NB4 (cell line): ENCODE measurements at regions not wholly inside any gene's neighbourhood (a gene's known extent, or its start where the extent isn't known, plus 50 kb on each side); places are given as distances from the start of the nearest gene placed in this dataset.

Experiments used
- DNase-seq: peaks from one replicate; pipeline ENCODE4 v3.0.0; 2010; ENCODE audit warnings: low read depth
- H3K4me3 ChIP-seq: one replicate; pipeline ENCODE4 v1.5.1; 2011; ENCODE audit warnings: mild to moderate bottlenecking, low read depth, low read length, moderate library complexity
- MYC ChIP-seq: IDR thresholded peaks from 2 replicates; pipeline ENCODE4 v1.6.1; 2011; ENCODE audit warnings: low read depth, low read length
- POLR2A ChIP-seq: IDR thresholded peaks from 2 replicates; pipeline ENCODE4 v1.6.1; 2011; ENCODE audit warnings: mild to moderate bottlenecking; ENCODE audit not compliant: insufficient read length; ENCODE audit errors: extremely low read depth
- TF ChIP-seq, protein P1 (sequence below): IDR thresholded peaks from one replicate; pipeline ENCODE4 v1.5.1; 2012; ENCODE audit warnings: low read depth, low read length
- TF ChIP-seq, protein P2 (sequence below): IDR thresholded peaks from 2 replicates; pipeline ENCODE4 v1.6.1; 2011; ENCODE audit warnings: low read depth, low read length

DNA sequence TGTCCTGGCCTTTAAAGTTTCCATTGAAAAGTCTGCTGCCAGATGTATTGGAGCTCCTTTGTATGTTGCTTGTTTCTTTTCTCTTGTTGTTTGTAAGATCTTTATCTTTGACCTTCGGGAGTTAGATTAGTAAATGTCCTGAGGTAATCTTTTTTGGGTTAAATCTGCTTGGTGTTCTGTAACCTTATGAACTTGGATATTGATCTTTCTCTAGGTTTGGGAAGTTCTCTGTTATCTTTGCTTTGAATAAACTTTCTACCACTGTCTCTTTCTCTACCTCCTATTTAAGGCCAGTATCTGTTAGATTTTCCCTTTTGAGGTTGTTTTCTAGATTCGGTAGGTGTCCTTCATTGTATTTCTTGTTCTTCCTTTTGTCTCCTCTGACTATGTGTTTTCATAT, 447.8 kb downstream of the FAM133A start:
- TF ChIP-seq MYC (no peak), POLR2A (no peak)
- TF ChIP-seq, protein P1, sequence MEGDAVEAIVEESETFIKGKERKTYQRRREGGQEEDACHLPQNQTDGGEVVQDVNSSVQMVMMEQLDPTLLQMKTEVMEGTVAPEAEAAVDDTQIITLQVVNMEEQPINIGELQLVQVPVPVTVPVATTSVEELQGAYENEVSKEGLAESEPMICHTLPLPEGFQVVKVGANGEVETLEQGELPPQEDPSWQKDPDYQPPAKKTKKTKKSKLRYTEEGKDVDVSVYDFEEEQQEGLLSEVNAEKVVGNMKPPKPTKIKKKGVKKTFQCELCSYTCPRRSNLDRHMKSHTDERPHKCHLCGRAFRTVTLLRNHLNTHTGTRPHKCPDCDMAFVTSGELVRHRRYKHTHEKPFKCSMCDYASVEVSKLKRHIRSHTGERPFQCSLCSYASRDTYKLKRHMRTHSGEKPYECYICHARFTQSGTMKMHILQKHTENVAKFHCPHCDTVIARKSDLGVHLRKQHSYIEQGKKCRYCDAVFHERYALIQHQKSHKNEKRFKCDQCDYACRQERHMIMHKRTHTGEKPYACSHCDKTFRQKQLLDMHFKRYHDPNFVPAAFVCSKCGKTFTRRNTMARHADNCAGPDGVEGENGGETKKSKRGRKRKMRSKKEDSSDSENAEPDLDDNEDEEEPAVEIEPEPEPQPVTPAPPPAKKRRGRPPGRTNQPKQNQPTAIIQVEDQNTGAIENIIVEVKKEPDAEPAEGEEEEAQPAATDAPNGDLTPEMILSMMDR = no peak
- TF ChIP-seq, protein P2, sequence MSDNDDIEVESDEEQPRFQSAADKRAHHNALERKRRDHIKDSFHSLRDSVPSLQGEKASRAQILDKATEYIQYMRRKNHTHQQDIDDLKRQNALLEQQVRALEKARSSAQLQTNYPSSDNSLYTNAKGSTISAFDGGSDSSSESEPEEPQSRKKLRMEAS = no peak
- no peak for DNase-seq
- no peak overlapping the region for H3K4me3 ChIP-seq

DNA sequence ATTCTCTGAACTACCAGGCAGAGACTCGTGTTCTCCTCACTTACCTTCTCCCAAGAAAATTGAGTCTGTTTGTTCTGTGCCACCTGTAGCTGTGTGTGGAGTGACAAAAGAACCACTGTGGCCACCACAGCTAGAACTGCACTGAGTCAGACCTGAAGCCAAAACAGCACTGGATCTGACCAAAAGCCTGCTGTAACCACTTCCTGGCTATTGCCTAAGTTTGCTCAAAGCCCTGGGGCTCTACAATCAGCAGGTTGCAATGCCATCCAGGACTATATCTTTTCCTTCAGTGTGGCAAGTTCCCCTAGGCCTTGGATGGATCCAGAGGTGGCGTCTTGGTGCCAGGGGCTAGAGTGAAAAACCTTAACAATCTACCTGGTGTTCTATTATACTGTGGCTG, 449.1 kb downstream of the FAM133A start:
- TF ChIP-seq, protein P1 = no peak
- TF ChIP-seq POLR2A (no peak), MYC (no peak)
- TF ChIP-seq, protein P2 = no peak
- DNase-seq = peak; percentile 4

DNA sequence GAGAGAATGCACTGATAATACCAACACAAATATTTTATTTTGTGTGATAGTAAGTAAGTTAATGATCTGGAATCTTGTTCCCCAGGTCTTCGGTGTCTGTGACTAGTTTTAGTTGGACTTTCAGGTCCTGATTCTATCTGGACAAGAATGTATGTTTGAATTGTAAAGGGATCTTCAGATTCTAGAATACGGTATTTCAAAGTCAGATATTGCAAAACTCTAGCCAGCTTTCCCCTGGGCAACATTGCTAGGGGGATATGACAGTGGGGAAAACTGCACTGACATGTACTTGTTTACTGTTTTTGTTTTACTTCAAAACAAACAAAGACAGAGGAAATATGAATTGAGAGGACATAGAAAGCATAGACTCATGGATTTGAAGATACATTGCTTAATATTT, 489.0 kb downstream of the FAM133A start:
- no peak overlapping the region for H3K4me3 ChIP-seq
- TF ChIP-seq MYC = no peak
- TF ChIP-seq, protein P1 = no peak

More for the DNA sequence above, 449.1 kb downstream of the FAM133A start:
- no peak overlapping the region for H3K4me3 ChIP-seq

DNA sequence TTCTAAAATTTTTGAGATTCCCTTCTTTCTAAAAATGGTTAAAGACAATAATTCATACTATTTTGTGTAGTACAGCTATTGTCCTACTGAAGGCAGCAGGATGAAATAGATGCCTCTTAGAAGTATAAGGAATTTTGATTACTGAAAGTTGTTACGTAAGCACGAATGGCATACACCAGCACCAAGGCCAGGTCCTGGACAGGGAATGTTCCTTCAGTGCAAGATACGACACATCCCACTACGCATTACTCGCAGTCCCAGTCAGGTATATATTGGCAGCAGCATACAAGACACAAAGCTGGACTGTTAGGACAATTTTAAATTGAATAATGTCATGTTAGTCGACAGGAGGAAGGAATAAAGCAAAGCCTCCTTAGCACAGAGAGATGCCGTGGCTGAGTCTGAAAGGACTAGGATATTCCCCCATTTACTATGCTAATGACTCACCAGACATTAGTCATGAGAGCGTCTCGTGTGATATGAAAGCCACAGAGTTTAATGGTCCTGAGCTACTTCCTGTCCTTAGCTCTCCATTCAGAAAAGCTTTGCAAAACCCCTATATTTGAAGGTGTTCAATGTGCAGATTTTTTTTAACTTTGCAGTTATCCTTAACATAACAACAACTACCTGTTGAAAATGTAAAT, 504.3 kb downstream of the FAM133A start:
- no peak for TF ChIP-seq POLR2A
- TF ChIP-seq, protein P2 = no peak
- H3K4me3 ChIP-seq = no peak overlapping the region
- DNase-seq = peak; percentile 31

More for the DNA sequence above, 489.0 kb downstream of the FAM133A start:
- DNase-seq = no peak

DNA sequence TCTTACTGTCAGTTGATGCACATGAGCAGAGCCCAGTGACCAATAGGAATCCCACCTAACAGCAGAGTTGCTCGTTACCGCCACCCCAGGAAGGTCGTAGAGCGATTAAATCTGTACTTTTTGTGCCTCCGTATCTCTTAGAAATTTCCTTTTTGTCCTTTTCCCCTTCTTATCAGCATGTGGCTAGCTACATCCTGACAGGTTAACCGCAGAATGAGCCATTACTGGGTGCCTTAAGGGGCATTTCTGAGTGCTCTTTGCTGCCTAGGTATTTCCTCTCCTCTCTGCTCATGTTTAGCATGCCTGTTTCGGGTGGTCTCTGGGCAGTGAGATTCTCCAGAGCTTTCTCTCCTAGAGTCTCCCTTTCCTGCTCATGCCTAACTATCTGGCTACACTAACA, 530.5 kb downstream of the FAM133A start:
- peak; percentile 1 for DNase-seq
- no peak for TF ChIP-seq POLR2A
- TF ChIP-seq, protein P1 = no peak
- TF ChIP-seq MYC = no peak
- TF ChIP-seq, protein P2 = no peak
- no peak overlapping the region for H3K4me3 ChIP-seq

DNA sequence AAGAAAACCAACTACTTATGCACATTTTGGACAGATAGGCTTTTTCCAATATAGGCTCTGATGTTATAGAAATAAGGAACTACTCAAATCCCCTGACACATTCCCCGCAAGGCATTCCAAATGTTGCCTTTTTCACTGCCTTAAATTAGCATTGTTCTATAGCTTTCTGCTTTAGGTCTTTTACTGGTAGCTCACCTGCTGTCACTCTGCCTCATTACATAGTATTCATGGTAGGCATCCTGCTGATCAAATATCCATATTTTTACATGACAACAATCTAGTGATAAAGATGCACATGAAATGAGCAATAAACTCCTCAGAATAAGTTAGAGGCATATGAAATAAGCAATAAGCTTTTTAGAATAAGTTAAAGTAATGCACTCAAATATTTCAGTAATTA, 542.7 kb downstream of the FAM133A start:
- H3K4me3 ChIP-seq = no peak overlapping the region
- DNase-seq = no peak
- TF ChIP-seq POLR2A = no peak
- TF ChIP-seq, protein P1 = no peak
- TF ChIP-seq, protein P2 = no peak
- TF ChIP-seq MYC = no peak
